K562 (cell line): ENCODE measurements at regions not wholly inside any gene's neighbourhood (a gene's known extent, or its start where the extent isn't known, plus 50 kb on each side); places are given as distances from the start of the nearest gene placed in this dataset.

Experiments used
- ATF1 ChIP-seq, 2 experiments: fragments of 450-650 bp in 1 of 2; IDR thresholded peaks; 2 replicates each; pipeline ENCODE4 v1.6.1; 2016; ENCODE audit warnings: missing compliant biosample characterization in 1 of 2, missing genetic modification characterization in 1 of 2
- CEBPB ChIP-seq: fragments of 450-650 bp; IDR thresholded peaks from 2 replicates; pipeline ENCODE4 v1.6.1; 2016; ENCODE audit warnings: missing genetic modification characterization, missing compliant biosample characterization
- CEBPG ChIP-seq, 3 experiments: fragments of 200-800 bp in 1 of 3; sonication (Bioruptor generic) in 1 of 3; sonication (generic) in 1 of 3; formaldehyde crosslinking in 1 of 3; IDR thresholded peaks in 2 of 3; conservative IDR thresholded peaks in 1 of 3; 2 replicates each; pipeline versions ENCODE4 v1.6.1 to v1.8.0; 2016 to 2022; ENCODE audit warnings: missing compliant biosample characterization in 2 of 3, missing genetic modification characterization in 2 of 3, mild to moderate bottlenecking in 1 of 3, missing genetic modification reagents in 1 of 3
- CHD2 ChIP-seq: IDR thresholded peaks from 2 replicates; pipeline ENCODE4 v1.6.1; 2011; ENCODE audit warnings: low read depth, low read length
- CHD4 ChIP-seq: fragments of 200-600 bp; sonication (generic); IDR thresholded peaks from 3 replicates; pipeline ENCODE4 v1.6.1; 2012; ENCODE audit warnings: low read depth, mild to moderate bottlenecking, mixed read lengths, low read length, inconsistent platforms; ENCODE audit not compliant: insufficient read depth, insufficient replicate concordance, poor library complexity, severe bottlenecking
- CREB1 ChIP-seq, 2 experiments: sonication (generic) in 1 of 2; formaldehyde crosslinking in 1 of 2; IDR thresholded peaks; 2 replicates each; pipeline versions ENCODE4 v1.6.1 to v1.8.0; 2012 to 2022; ENCODE audit warnings: inconsistent platforms in 1 of 2, mild to moderate bottlenecking in 1 of 2, missing genetic modification reagents in 1 of 2, moderate library complexity in 1 of 2
- DIDO1 ChIP-seq: fragments of 450-650 bp; IDR thresholded peaks from 2 replicates; pipeline ENCODE4 v1.6.1; 2016; ENCODE audit warnings: low read depth, missing biosample characterization, missing genetic modification characterization
- ELF1 ChIP-seq: fragments of 200-800 bp; sonication (Bioruptor generic); IDR thresholded peaks from 2 replicates; pipeline ENCODE4 v1.6.1; 2016; ENCODE audit warnings: missing genetic modification characterization, missing compliant biosample characterization
- ESRRA ChIP-seq: fragments of 450-650 bp; IDR thresholded peaks from 2 replicates; pipeline ENCODE4 v1.6.1; 2014; ENCODE audit warnings: low read depth, mild to moderate bottlenecking, moderate library complexity, borderline replicate concordance
- EWSR1 ChIP-seq: fragments of 450-650 bp; IDR thresholded peaks from 2 replicates; pipeline ENCODE4 v1.6.1; 2018; ENCODE audit warnings: borderline replicate concordance, mild to moderate bottlenecking, low read depth, moderate library complexity; ENCODE audit not compliant: partially characterized antibody
- FOXM1 ChIP-seq, 2 experiments: fragments of 450-650 bp in 1 of 2; sonication (generic) in 1 of 2; formaldehyde crosslinking in 1 of 2; IDR thresholded peaks; 2 replicates each; pipeline versions ENCODE4 v1.6.1 to v1.9.0; 2017 to 2022; ENCODE audit warnings: low read depth in 2 of 2, mild to moderate bottlenecking in 2 of 2, missing genetic modification reagents in 1 of 2, moderate library complexity in 1 of 2
- GABPA ChIP-seq: fragments of 200-800 bp; sonication (Bioruptor generic); conservative IDR thresholded peaks from 2 replicates; pipeline ENCODE4 v1.6.1; 2016; ENCODE audit warnings: low read depth, missing genetic modification characterization, missing compliant biosample characterization
- HCFC1 ChIP-seq: IDR thresholded peaks from 2 replicates; pipeline ENCODE4 v1.6.1; 2012; ENCODE audit warnings: low read depth, low read length, improper control_type of control experiment
- HNRNPUL1 ChIP-seq: fragments of 200-400 bp; formaldehyde crosslinking; IDR thresholded peaks from 2 replicates; pipeline ENCODE4 v1.6.1; 2017; ENCODE audit warnings: low read length
- IRF2 ChIP-seq: sonication (generic); formaldehyde crosslinking; IDR thresholded peaks from 2 replicates; pipeline ENCODE4 v1.8.1; 2022; ENCODE audit warnings: mild to moderate bottlenecking, missing genetic modification reagents
- L3MBTL2 ChIP-seq: fragments of 450-650 bp; IDR thresholded peaks from 2 replicates; pipeline ENCODE4 v1.6.1; 2016; ENCODE audit warnings: mild to moderate bottlenecking, moderate library complexity
- NFIX ChIP-seq: fragments of 250-450 bp; sonication (Bioruptor Pico); IDR thresholded peaks from 2 replicates; pipeline ENCODE4 v1.4.0; 2020; ENCODE audit warnings: low read depth, mild to moderate bottlenecking, moderate library complexity
- POLR2AphosphoS2 ChIP-seq: IDR thresholded peaks from 2 replicates; pipeline ENCODE4 v1.6.1; 2012; ENCODE audit warnings: low read length, improper control_type of control experiment
- SIX5 ChIP-seq, 2 experiments: IDR thresholded peaks; 2 replicates each; pipeline ENCODE4 v1.6.1; 2011; ENCODE audit warnings: low read length in 2 of 2, borderline replicate concordance in 1 of 2, low read depth in 1 of 2, mild to moderate bottlenecking in 1 of 2, moderate library complexity in 1 of 2; ENCODE audit not compliant: insufficient read depth in 1 of 2
- ZBTB43 ChIP-seq: sonication (generic); formaldehyde crosslinking; IDR thresholded peaks from 2 replicates; pipeline ENCODE4 v1.8.0; 2023; ENCODE audit warnings: mild to moderate bottlenecking, missing genetic modification reagents
- ZEB2 ChIP-seq: fragments of 450-650 bp; IDR thresholded peaks from 2 replicates; pipeline ENCODE4 v1.6.1; 2016
- ZNF3 ChIP-seq: fragments of 250-450 bp; sonication (Bioruptor Pico); IDR thresholded peaks from 2 replicates; pipeline ENCODE4 v1.5.0; 2021; ENCODE audit warnings: mild to moderate bottlenecking, moderate library complexity
- ZNF354B ChIP-seq: fragments of 250-450 bp; sonication (Bioruptor Pico); IDR thresholded peaks from 2 replicates; pipeline ENCODE4 v1.4.0; 2020
- TF ChIP-seq, protein P1 (sequence below), 2 experiments: fragments of 450-650 bp; conservative IDR thresholded peaks; 2 replicates each; pipeline ENCODE4 v1.6.1; 2017; ENCODE audit warnings: mild to moderate bottlenecking in 2 of 2, moderate library complexity in 2 of 2
- TF ChIP-seq, protein P2 (sequence below): fragments of 250-450 bp; sonication (Bioruptor Pico); IDR thresholded peaks from 2 replicates; pipeline ENCODE4 v1.8.0; 2022; ENCODE audit warnings: moderate library complexity, mild to moderate bottlenecking, inconsistent platforms

DNA sequence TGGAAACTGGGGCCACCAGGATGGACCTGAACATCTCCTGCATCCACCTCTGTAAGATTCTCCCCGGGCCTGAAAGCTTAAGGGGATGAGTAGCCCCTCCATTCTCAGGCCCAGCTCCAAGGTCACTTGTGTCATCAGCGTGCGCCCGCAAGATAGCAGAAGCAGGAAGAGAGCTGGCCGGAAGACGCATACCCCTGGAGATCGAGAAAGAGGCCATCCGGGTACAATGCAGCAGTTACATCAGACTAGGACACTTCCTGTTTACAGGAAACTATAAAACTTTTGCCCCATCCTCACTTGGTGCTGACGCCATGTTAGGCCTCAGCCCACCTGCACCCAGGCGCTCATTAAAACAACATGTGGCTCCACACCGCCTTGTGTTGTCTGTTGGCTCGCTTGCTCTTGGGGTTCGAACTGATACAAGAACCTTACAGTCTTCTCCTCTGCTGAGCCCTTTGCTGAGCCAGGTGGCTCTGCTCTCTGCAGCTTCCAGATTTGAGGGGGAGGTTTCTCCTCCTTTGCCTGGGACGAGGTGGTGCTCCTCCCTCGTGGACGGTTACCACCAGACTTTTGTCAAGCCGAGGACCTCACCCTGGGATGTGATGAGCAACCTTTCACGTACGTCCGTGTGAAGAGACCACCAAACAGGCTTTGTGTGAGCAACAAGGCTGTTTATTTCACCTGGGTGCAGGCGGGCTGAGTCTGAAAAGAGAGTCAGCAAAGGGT lies 277.5 kb upstream of the C1orf174 start (continued):
- TF ChIP-seq NFIX (CRISPR knock-in tag) (no peak), ZNF354B (CRISPR knock-in tag) (no peak), CEBPB (tag) (no peak), HNRNPUL1 (no peak), L3MBTL2 (peak; percentile 34; the same call in 1 of the 2 replicates), ESRRA (0 out of 2 replicates have a peak, but pooled peaks have one; percentile 37), ATF1 (CRISPR knock-in tag; IDR thresholded peaks at IDR 0.05) (no peak), ATF1 (tag; IDR thresholded peaks at IDR 0.05) (peak; percentile 68), CREB1 (IDR thresholded peaks at IDR 0.05) (peak; percentile 58; the same call in 1 of the 2 replicates), CREB1 (CRISPR knock-in tag; IDR thresholded peaks at IDR 0.05) (no peak), FOXM1 (IDR thresholded peaks at IDR 0.05; ENCODE audit: low read depth) (no peak), FOXM1 (CRISPR knock-in tag; IDR thresholded peaks at IDR 0.05; ENCODE audit: low read depth) (no peak), DIDO1 (no peak), CHD2 (no peak), CEBPG (CRISPR knock-in tag; IDR thresholded peaks at IDR 0.05) (no peak), CEBPG (tag; conservative IDR thresholded peaks at IDR 0.05 in 1 of 2, IDR thresholded peaks at IDR 0.05 in 1 of 2) (no peak), ZEB2 (no peak), GABPA (tag) (peak; percentile 71), IRF2 (no peak), HCFC1 (0 out of 2 replicates have a peak, but pooled peaks have one; percentile 19), ZNF3 (CRISPR knock-in tag) (no peak), POLR2AphosphoS2 (no peak), EWSR1 (no peak), CHD4 (no peak), ELF1 (tag) (peak; percentile 66), ZBTB43 (CRISPR knock-in tag) (no peak), SIX5 (IDR thresholded peaks at IDR 0.05; ENCODE audit: borderline replicate concordance in 1 of 2, insufficient read depth in 1 of 2, low read depth in 1 of 2, low read length in 2 of 2) (no peak)
- TF ChIP-seq, protein P1, sequence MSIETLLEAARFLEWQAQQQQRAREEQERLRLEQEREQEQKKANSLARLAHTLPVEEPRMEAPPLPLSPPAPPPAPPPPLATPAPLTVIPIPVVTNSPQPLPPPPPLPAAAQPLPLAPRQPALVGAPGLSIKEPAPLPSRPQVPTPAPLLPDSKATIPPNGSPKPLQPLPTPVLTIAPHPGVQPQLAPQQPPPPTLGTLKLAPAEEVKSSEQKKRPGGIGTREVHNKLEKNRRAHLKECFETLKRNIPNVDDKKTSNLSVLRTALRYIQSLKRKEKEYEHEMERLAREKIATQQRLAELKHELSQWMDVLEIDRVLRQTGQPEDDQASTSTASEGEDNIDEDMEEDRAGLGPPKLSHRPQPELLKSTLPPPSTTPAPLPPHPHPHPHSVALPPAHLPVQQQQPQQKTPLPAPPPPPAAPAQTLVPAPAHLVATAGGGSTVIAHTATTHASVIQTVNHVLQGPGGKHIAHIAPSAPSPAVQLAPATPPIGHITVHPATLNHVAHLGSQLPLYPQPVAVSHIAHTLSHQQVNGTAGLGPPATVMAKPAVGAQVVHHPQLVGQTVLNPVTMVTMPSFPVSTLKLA (conservative IDR thresholded peaks at IDR 0.05), result no peak
- TF ChIP-seq, protein P2, sequence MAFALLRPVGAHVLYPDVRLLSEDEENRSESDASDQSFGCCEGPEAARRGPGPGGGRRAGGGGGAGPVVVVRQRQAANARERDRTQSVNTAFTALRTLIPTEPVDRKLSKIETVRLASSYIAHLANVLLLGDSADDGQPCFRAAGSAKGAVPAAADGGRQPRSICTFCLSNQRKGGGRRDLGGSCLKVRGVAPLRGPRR (CRISPR knock-in tag), result no peak
